Smooth muscle cell (in vitro differentiated cells): ENCODE measurements at regions not wholly inside any gene's neighbourhood (a gene's known extent, or its start where the extent isn't known, plus 50 kb on each side); places are given as distances from the start of the nearest gene placed in this dataset.

Experiments
- DNase-seq: peaks from one replicate; lab custom pipeline; 2025; ENCODE audit not compliant: unreplicated experiment; lab: John Stamatoyannopoulos, UW
- H2AFZ ChIP-seq: fragments of 200-600 bp; sonication (generic); 2 replicates; pipeline ENCODE4 v1.6.0; 2016; ENCODE audit warnings: antibody characterized with exemption, low read depth, mild to moderate bottlenecking
- H3F3A ChIP-seq: fragments of 200-600 bp; sonication (generic); 2 replicates; pipeline ENCODE4 v1.6.0; 2017; ENCODE audit warnings: antibody characterized with exemption, low read depth
- H3K27ac ChIP-seq: fragments of 200-600 bp; sonication (generic); 2 replicates; pipeline ENCODE4 v1.5.1; 2016; ENCODE audit warnings: low read depth, mild to moderate bottlenecking
- H3K27me3 ChIP-seq: fragments of 200-600 bp; sonication (generic); 2 replicates; pipeline ENCODE4 v1.6.1; 2016; ENCODE audit warnings: low read depth, mild to moderate bottlenecking
- H3K36me3 ChIP-seq: fragments of 200-600 bp; sonication (generic); 2 replicates; pipeline ENCODE4 v1.5.1; 2016; ENCODE audit warnings: low read depth
- H3K4me1 ChIP-seq: fragments of 200-600 bp; sonication (generic); 2 replicates; pipeline ENCODE4 v1.5.1; 2016; ENCODE audit warnings: low read depth
- H3K4me2 ChIP-seq: fragments of 200-600 bp; sonication (generic); 2 replicates; pipeline ENCODE4 v1.6.0; 2016; ENCODE audit warnings: mild to moderate bottlenecking
- H3K4me3 ChIP-seq: fragments of 200-600 bp; sonication (generic); 2 replicates; pipeline ENCODE4 v1.5.1; 2016; ENCODE audit warnings: mild to moderate bottlenecking
- H3K79me2 ChIP-seq: fragments of 200-600 bp; sonication (generic); 2 replicates; pipeline ENCODE4 v1.6.0; 2016; ENCODE audit warnings: low read depth, mild to moderate bottlenecking
- H3K9ac ChIP-seq: fragments of 200-600 bp; sonication (generic); 2 replicates; pipeline ENCODE4 v1.6.0; 2016; ENCODE audit warnings: low read depth
- H3K9me3 ChIP-seq: fragments of 200-600 bp; sonication (generic); replicated peaks from 2 replicates; pipeline ENCODE4 v1.5.1; 2016; ENCODE audit warnings: low read depth
- H4K20me1 ChIP-seq: fragments of 200-600 bp; sonication (generic); 2 replicates; pipeline ENCODE4 v1.6.0; 2016; ENCODE audit warnings: low read depth
- CTCF ChIP-seq: fragments of 200-600 bp; sonication (generic); IDR thresholded peaks from 2 replicates; pipeline ENCODE4 v1.5.1; 2017; ENCODE audit warnings: borderline replicate concordance, mild to moderate bottlenecking, antibody characterized with exemption; ENCODE audit not compliant: insufficient read depth, poor library complexity, severe bottlenecking
- WGBS: methylation state at CpG from one replicate; pipeline ENCODE4 v1.1.7; 2016; ENCODE audit warnings: low lambda C conversion rate; 5-methylcytosine and 5-hydroxymethylcytosine counted together

DNA sequence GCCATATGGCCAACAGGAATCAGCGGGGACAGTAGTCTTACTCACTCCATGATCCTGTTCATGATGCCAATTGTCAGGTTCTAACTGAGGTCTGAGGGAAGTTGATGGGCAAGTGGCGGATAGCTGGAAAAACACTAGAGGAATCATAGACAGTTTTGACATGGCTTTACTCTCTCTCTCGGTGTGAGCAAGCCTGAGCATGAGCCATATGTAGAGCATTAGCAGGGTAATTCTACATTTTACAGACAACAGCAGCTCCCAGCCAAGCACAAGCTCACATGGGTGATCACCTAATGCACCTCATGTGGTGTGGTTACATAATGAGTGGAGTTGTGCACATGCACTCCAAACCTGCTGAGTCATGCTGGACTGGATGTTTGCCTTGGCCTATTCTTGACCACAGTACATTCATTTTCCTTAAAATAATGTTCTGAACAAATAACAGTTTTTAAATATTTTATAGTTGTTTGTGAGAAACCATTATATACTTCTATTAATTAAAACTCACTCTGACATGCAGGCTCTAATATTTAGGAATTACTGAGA, 429.2 kb downstream of the GPAT3 start:
- no peaks in the 10 kb centered on the region for H3K27me3 ChIP-seq
- no peak overlapping the region for H3K9ac ChIP-seq
- H3F3A ChIP-seq: no peaks in the 10 kb centered on the region
- no peak overlapping the region for H3K4me2 ChIP-seq
- no peaks in the 10 kb centered on the region for H3K4me1 ChIP-seq
- H3K4me3 ChIP-seq: no peak overlapping the region
- H2AFZ ChIP-seq: no peak overlapping the region
- DNase-seq: no peak
- H3K27ac ChIP-seq: no peak overlapping the region
- WGBS: 90% methylated on average over 3 of the region's 3 CpGs
- no peaks in the 10 kb centered on the region for H4K20me1 ChIP-seq
- no peaks in the 10 kb centered on the region for H3K79me2 ChIP-seq
- TF ChIP-seq CTCF: no peak
- H3K9me3 ChIP-seq: no peaks in the 10 kb centered on the region
- H3K36me3 ChIP-seq: no peaks in the 10 kb centered on the region

- H3F3A ChIP-seq: no peaks in the 10 kb centered on the region
- no peak for TF ChIP-seq CTCF
- no peak overlapping the region for H3K9ac ChIP-seq
- H3K4me2 ChIP-seq: no peak overlapping the region
- H3K27me3 ChIP-seq: no peaks in the 10 kb centered on the region
- no peak overlapping the region for H3K4me3 ChIP-seq
- no peaks in the 10 kb centered on the region for H3K4me1 ChIP-seq
- H4K20me1 ChIP-seq: no peaks in the 10 kb centered on the region
- H3K27ac ChIP-seq: no peak overlapping the region
- WGBS: 94% methylated on average over 4 of the region's 4 CpGs
- H3K79me2 ChIP-seq: no peaks in the 10 kb centered on the region
- no peaks in the 10 kb centered on the region for H3K9me3 ChIP-seq
- no peak for DNase-seq
- H3K36me3 ChIP-seq: no peaks in the 10 kb centered on the region
- no peak overlapping the region for H2AFZ ChIP-seq
These were observed 426.6 kb downstream of the GPAT3 start for GRCh38 chr4:83962492-83962891.

GRCh38 chr4:83961575-83961974, 425.7 kb downstream of the GPAT3 start:
- Histone ChIP-seq H3K27me3 (no peaks in the 10 kb centered on the region), H3K79me2 (no peaks in the 10 kb centered on the region), H3F3A (no peaks in the 10 kb centered on the region), H3K27ac (no peak overlapping the region), H3K4me3 (no peak overlapping the region), H4K20me1 (no peaks in the 10 kb centered on the region), H3K9ac (no peak overlapping the region), H3K4me1 (no peaks in the 10 kb centered on the region), H3K36me3 (no peaks in the 10 kb centered on the region), H2AFZ (no peak overlapping the region), H3K9me3 (no peaks in the 10 kb centered on the region), H3K4me2 (no peak overlapping the region)
- 88% methylated on average over 3 of the region's 3 CpGs for WGBS
- no peak for DNase-seq
- peak; percentile 20 for TF ChIP-seq CTCF

- no peaks in the 10 kb centered on the region for H3K27me3 ChIP-seq
- WGBS: 91% methylated on average over 5 of the region's 5 CpGs
- DNase-seq: no peak
- no peaks in the 10 kb centered on the region for H3F3A ChIP-seq
- no peaks in the 10 kb centered on the region for H3K36me3 ChIP-seq
- no peak overlapping the region for H3K9ac ChIP-seq
- H2AFZ ChIP-seq: no peak overlapping the region
- no peak overlapping the region for H3K4me2 ChIP-seq
- no peaks in the 10 kb centered on the region for H3K9me3 ChIP-seq
- H3K4me1 ChIP-seq: no peaks in the 10 kb centered on the region
- no peak overlapping the region for H3K27ac ChIP-seq
- TF ChIP-seq CTCF: no peak
- H3K4me3 ChIP-seq: no peak overlapping the region
- H3K79me2 ChIP-seq: no peaks in the 10 kb centered on the region
- H4K20me1 ChIP-seq: no peaks in the 10 kb centered on the region
These were observed 423.3 kb downstream of the GPAT3 start for GRCh38 chr4:83959160-83959559.
